GM19025 (cell line): ENCODE measurements at regions not wholly inside any gene's neighbourhood (a gene's known extent, or its start where the extent isn't known, plus 50 kb on each side); places are given as distances from the start of the nearest gene placed in this dataset.
"Not testable (repeated sequence)": the region's sequence is repeated elsewhere in the genome, so short reads cannot be mapped to it uniquely, and the experiment has no call there.

Source experiments
- ATAC-seq: cut with Tn5 transposase; IDR thresholded peaks from one replicate; pipeline ENCODE4 v1.9.1; 2021; ENCODE audit warnings: mild to moderate bottlenecking, low read depth, moderate library complexity; ENCODE audit not compliant: unreplicated experiment

GRCh38 chr3:193915613-193916012, 220.3 kb upstream of the HES1 start:
- no peak for ATAC-seq

DNA sequence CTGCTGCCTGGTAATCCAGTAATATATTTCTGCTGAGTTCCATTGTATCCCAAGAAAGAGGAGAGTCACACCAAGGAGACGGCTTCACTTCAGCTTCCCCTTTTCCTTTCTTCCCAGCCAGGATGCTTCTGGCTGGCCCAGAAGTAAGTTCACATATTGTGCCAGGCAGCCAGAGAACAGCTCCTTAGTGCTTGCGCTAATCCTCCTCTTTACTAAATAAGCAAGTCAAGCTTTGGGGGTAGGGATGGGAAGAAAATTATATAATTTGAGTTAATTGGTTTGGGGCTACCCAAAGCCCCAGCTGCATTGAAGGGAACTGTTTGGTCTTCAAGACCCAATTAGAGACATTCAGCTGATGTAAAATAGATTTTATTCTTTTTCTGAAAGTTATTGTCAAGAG, 218.8 kb upstream of the HES1 start:
- no peak for ATAC-seq

- ATAC-seq = no peak
Measured at GRCh38 chr3:193921465-193921864, 214.5 kb upstream of the HES1 start.

DNA sequence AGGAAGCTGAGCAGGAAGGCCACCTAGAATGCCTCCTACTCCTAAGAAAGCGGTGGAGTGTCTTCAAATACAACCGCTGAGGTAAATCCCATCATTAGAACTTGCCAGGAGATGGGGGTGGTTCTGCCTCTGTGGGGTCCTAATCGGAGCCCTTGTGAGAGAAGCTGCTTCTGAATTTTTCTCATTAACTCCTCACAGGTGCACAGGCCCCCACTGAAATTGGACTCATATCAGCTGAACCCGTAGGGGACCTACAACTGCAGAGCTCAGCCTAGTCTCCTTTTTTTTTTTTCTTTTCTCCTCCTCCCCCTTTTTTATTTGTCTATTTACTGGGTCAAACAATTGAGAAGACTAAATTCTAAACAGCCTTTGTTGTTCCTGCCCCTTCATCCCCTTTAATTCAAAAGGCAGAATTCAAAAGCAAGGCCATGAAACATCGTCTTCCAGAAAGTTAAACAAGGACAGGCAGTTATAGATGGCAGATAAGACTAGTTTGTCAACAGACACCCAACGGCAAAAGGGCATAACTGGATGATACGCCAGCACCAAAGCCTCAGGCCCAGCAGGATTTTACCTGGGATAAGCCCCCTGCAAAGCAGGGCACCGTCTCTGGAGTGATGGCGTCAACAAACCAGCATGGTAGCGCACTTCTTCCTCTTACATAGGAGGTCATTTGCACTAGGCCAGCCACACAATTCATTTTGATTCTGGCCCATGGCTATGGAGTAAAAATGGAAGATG, 213.7 kb upstream of the HES1 start:
- no peak for ATAC-seq

GRCh38 chr3:193923958-193924357, 212.0 kb upstream of the HES1 start:
- ATAC-seq = not testable (repeated sequence)

- not testable (repeated sequence) for ATAC-seq
Measured at GRCh38 chr3:193926071-193926470, 209.9 kb upstream of the HES1 start.

GRCh38 chr3:193927413-193928206, 208.3 kb upstream of the HES1 start:
- ATAC-seq = not testable (repeated sequence)

- no peak for ATAC-seq
Measured at GRCh38 chr3:193928354-193929209, 207.4 kb upstream of the HES1 start.

DNA sequence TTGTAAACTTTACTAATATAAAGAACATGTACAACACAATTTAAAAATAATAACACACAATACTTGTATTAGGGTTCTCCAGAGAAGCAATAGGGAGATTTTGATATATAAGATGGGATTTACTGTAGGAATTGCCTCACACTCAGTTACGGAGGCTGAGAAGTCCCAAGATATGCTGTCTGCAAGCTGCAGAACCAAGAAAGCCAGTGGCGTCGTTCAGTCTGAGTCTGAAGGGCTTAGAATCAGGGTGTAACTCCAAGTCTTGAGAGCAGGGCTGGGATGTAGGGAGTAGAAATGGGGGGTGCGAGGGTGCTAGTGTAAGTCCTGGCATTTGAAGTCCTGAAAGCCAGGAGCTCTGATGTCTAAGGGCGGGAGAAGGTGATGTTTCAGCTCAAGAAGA, 206.6 kb upstream of the HES1 start:
- ATAC-seq = no peak

DNA sequence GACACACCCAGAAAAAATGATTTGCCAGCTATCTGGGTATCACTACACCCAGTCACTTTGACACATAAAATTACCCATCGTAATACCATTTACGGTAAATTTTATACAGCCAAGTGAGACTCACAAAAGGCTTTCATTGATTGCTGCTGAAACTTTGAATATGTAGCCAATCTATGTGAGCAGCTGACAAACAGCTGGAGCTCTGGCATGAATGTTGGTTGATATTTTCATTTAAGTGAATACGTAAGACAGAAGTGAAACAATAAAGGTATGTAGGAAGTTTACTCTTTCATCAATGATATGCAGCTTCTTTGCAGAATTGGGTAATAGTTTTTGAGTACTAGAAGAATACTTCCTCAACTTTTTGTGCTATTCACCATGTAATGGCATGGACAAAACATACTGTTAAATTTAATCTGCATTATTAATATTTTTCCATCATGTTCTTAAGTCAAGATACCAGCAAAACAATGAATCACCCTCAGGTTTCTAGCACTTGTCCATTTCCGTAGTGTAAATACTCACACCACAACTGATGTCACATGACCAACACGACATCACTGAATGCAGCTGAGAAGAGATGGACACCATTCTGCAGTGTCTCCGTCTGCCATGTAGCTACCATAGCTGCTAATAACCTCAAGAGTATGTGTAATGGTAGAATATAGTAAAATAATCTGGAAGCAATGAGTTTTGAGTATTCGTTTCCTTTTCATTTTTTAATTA, 205.9 kb upstream of the HES1 start:
- no peak for ATAC-seq

DNA sequence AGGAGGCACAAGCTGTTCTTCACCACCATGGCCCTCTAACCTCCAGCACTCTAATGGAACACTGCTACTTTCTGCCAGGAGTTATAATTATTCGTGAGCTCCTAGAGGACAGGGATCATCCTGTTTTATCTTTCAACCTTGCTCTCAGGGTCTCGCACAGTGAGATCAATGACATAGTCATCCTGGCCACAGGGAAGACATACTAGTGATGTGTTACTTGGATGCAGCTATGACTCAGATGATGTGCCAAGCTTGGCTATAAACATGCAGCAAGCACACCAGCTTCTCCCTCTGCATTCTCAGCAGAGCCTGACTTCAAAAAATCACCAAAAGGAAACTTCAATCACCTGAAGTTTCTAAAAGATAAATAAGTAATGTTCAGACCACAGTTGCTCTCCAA, 203.8 kb upstream of the HES1 start:
- no peak for ATAC-seq

DNA sequence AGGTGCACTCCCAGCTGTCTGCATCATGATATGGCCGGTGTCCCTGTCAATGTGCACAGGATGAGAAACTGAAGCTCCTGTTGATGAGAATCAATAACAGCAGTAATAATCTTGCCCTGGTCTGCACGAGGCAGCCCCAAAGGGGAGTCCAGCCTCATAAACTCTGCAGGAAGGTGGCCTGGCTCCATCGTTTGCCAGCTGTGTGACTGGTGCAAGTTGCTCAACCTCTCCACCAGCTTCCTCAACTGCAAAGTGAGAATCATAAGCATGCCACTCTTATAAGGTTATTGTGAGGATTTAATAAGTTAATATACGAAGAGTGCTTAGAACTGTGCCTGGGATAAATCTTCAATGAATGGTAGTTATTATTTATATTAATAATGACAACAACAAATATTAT, 203.4 kb upstream of the HES1 start:
- ATAC-seq = no peak

DNA sequence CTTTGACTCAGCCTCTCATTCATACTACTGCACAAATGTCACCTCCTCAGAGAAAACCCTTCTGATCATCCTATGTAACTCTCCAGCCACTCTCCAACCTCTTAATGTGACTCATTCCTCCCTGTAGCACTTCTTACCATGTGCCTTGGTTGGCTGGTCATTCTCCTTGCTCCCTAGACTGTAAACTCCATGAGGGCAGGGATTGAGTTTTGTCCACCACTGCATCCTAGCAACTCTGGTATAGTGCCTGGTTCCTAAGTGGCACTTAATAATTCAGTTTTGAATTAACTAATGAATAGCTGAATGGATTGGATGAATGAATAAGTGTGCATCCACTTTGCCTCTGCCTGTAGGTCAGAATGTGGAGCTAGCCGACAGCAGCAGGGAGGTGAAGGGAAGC, 202.5 kb upstream of the HES1 start:
- no peak for ATAC-seq

GRCh38 chr3:193935916-193936315, 200.0 kb upstream of the HES1 start:
- no peak for ATAC-seq

DNA sequence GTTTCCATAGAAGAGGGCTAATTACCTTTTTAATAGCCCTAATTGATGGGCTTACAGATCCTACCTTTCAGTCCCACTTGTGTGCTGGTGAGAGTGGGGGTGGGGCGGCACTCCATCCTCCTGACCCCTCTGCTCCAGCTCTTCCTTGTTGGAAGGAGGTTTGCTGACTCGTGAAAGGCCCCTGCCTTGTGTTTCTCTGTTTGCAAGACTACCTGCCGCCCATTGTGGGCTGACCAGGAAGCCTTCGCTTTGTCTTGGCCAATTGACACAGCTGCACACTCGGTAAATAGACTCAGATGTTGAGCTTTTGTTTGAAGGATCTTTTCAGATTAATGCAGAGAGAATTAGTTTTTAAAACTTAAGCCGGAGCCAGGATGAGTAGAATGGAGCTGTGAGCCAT, 197.3 kb upstream of the HES1 start:
- no peak for ATAC-seq

DNA sequence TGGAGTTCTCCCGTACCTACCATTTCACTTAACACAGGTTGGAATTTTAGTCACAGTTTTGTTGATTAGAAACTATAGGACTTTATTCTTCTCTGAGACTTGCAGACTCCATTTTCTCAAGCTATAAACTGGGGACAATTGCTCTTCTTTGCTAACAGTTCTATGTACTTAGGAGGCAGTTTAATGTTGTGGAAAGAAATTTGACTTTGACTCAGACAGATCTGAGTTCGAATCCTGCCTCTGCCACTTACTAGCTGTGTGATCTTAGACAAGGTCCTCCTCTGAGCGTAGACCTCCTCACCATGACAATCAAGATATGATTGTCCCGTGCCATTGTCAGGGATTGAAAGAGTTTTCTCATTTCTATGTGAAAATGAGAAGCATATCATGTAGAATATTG, 196.4 kb upstream of the HES1 start:
- no peak for ATAC-seq

DNA sequence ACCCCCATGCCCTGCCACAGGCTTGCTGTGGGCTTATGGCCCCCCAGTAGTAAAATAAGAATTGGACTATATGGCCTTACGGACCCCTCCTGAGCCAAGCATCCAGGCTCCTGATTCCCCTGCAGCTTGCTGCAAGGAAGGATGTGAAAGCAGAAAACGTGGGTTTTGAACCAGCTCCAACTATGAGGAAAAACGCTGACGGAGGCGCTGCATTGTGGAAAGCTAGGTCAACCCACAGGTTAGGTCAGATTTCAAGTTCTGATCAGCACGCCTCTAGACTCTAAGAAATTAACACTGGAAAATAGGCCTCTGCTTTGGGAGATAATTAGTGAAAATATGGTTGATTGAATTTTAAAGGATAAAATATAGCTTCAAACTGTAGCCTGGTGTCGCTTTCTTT, 195.4 kb upstream of the HES1 start:
- no peak for ATAC-seq

DNA sequence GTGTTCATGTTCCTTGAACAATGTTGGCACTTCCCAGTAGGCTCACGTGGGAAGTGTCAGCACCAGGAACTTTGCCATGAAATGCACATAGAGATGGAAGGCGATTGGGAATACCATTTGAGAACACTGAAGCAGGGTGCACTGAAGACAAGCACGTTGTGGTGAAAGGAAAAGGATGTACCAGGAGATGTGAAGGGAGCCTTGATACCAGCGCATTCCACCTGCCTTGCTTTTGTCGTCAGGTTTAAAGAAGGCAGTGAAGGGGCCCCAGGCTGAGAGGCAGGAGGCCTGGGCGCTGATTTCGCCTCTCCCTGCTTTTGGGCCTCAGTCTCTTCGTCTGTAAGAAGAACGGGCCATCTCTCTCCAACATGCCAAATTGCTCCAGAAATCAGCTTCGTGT, 194.5 kb upstream of the HES1 start:
- no peak for ATAC-seq

DNA sequence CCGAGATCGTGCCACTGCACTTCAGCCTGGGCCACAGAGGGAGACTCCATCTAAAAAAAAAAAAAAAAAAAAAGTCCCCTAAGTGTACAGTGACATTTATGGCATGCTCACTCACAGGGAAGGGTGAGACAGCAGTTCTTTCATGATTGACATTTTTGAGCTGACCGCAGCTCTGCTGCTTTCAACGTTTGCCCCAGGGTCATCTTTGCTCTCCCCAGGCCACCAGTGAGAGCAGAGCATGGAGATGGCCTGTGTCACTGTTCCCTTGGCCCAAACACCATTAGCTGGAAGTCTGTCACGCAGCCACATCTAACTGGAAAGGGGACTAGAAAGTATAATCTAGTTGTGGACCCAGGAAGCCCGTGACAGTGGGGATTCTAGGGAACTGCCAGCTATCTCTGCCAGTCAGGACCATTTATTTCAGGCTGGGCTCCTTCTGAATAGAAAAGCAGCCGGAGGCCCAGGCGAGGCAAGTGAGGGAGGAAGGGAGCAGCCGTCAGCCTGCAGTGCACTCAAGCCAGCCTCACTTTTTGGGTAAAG, 193.4 kb upstream of the HES1 start:
- ATAC-seq = no peak

- no peak for ATAC-seq
Measured at GRCh38 chr3:193943200-193943599, 192.7 kb upstream of the HES1 start.
